Upper lobe of right lung (tissue), 1 donor: ENCODE measurements at regions not wholly inside any gene's neighbourhood (a gene's known extent, or its start where the extent isn't known, plus 50 kb on each side); places are given as distances from the start of the nearest gene placed in this dataset.

Experiments
- ATAC-seq: fragments of 200-7000 bp; cut with Tn5 transposase; one replicate; pipeline ENCODE4 v1.9.1; 2020; ENCODE audit warnings: mild to moderate bottlenecking, moderate library complexity
- DNase-seq: peaks from one replicate; pipeline ENCODE4 v3.0.0-alpha.2; 2020
- H3K27ac ChIP-seq: fragments of 200-600 bp; one replicate; pipeline ENCODE4 v1.8.0; 2022
- H3K27me3 ChIP-seq: fragments of 200-600 bp; one replicate; pipeline ENCODE4 v1.8.0; 2022; ENCODE audit warnings: mild to moderate bottlenecking
- H3K36me3 ChIP-seq: fragments of 200-600 bp; one replicate; pipeline ENCODE4 v1.8.0; 2022
- H3K4me1 ChIP-seq: fragments of 200-600 bp; one replicate; pipeline ENCODE4 v1.8.0; 2022
- H3K4me3 ChIP-seq: fragments of 200-600 bp; one replicate; pipeline ENCODE4 v1.8.0; 2022; ENCODE audit warnings: mild to moderate bottlenecking
- H3K9me3 ChIP-seq: fragments of 200-600 bp; one replicate; pipeline ENCODE4 v1.8.0; 2022
- intact Hi-C: fragments of 100-400 bp; cut with DNase I; formaldehyde crosslinking; loops from one replicate; pipeline ENCODE4 v1.11.0; 2022
- TF ChIP-seq, protein P1 (sequence below): fragments of 200-600 bp; IDR thresholded peaks from one replicate; pipeline ENCODE4 v1.8.0; 2022; ENCODE audit warnings: antibody characterized with exemption
- donor health status: DM: no; HTN: yes; CAD: no; lungs with severe emphysema.

DNA sequence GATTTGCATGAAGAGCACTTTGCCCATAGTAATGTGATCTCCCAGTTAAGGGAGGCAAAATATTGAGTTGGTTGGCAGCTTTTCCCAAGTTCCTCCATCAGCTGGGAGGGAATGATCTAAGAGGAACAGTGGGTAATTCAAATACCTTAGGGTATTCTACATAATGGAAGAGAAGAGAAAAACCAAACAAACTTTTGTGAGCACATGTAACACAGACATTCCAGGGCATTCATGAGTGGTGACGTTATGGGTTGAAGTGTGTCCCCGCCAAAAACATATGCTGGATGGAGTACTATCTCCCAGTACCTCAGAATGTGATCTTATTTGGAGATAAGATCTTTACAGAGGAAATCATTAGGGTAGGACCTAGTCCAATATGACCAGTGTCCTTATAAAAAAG lies 220.1 kb downstream of the FOXO1 start:
- H3K27ac ChIP-seq = no peak overlapping the region
- TF ChIP-seq, protein P1, sequence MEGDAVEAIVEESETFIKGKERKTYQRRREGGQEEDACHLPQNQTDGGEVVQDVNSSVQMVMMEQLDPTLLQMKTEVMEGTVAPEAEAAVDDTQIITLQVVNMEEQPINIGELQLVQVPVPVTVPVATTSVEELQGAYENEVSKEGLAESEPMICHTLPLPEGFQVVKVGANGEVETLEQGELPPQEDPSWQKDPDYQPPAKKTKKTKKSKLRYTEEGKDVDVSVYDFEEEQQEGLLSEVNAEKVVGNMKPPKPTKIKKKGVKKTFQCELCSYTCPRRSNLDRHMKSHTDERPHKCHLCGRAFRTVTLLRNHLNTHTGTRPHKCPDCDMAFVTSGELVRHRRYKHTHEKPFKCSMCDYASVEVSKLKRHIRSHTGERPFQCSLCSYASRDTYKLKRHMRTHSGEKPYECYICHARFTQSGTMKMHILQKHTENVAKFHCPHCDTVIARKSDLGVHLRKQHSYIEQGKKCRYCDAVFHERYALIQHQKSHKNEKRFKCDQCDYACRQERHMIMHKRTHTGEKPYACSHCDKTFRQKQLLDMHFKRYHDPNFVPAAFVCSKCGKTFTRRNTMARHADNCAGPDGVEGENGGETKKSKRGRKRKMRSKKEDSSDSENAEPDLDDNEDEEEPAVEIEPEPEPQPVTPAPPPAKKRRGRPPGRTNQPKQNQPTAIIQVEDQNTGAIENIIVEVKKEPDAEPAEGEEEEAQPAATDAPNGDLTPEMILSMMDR = no peak
- DNase-seq (no peak), ATAC-seq (peak; percentile 27)
- no peaks in the 10 kb centered on the region for H3K9me3 ChIP-seq
- peaks cover 5% of the 10 kb centered on the region for H3K4me1 ChIP-seq
- no peak overlapping the region for H3K4me3 ChIP-seq
- intact Hi-C loops = no loop called here
- no peaks in the 10 kb centered on the region for H3K27me3 ChIP-seq
- no peaks in the 10 kb centered on the region for H3K36me3 ChIP-seq

DNA sequence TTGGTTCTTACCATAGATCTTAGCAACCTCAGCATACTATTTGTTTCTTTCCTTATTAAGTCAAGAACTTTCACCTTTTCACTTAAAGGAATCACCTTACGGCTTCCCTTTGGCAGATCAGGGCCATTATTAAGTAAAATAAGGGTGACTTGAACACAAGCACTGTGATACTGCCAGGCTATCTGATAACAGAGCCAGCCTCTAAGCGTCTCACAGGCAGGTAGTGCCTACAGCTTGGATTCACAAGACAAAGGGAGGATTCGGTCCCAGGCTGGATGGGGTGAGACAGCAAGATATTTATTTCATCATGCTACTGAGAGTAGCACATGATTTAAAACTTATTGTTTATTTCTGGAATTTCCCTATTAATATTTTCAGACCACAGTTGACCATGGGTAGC lies 218.6 kb downstream of the FOXO1 start:
- intact Hi-C loops = no loop called here
- Histone ChIP-seq H3K27me3 (no peaks in the 10 kb centered on the region), H3K9me3 (no peaks in the 10 kb centered on the region), H3K4me3 (no peak overlapping the region), H3K36me3 (no peaks in the 10 kb centered on the region), H3K4me1 (no peaks in the 10 kb centered on the region), H3K27ac (no peak overlapping the region)
- DNase-seq = no peak
- no peak for ATAC-seq
- TF ChIP-seq, protein P1 = no peak

DNA sequence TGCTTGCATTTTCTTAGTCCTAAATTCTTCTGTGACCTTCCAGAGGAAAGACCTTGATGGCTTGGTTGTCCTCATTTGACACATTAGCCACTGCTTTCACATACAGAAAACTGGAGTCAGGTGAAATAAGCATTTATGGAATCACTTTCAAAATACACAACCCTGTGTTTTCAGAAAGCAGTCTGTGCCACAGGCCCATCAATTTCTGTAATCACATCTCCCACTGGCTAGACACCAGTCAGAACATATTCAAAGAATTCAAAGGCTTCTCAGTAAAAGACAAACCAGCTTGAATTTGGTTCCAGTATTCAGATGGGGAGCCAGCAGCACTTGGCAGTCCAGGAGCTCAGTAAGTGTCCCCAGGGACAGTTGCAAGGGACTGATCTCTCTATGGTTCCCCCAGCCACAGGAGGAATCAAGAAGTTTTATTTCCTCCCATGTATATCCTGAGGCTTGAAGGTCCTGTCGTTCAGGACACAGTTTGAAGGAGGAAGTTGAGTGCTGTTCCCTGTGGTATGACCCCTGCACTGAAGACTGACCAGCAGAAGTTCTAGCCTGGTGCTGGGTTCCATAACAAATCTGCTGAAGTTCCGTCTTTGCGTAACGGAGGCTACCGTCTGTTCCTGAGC lies 214.3 kb downstream of the FOXO1 start:
- ATAC-seq = peak; percentile 93
- Histone ChIP-seq H3K4me3 (no peak overlapping the region), H3K27ac (no peak overlapping the region), H3K27me3 (no peaks in the 10 kb centered on the region), H3K4me1 (no peaks in the 10 kb centered on the region), H3K9me3 (no peaks in the 10 kb centered on the region), H3K36me3 (no peaks in the 10 kb centered on the region)
- intact Hi-C loops = no loop called here
- no peak for DNase-seq
- TF ChIP-seq, protein P1 = no peak

DNA sequence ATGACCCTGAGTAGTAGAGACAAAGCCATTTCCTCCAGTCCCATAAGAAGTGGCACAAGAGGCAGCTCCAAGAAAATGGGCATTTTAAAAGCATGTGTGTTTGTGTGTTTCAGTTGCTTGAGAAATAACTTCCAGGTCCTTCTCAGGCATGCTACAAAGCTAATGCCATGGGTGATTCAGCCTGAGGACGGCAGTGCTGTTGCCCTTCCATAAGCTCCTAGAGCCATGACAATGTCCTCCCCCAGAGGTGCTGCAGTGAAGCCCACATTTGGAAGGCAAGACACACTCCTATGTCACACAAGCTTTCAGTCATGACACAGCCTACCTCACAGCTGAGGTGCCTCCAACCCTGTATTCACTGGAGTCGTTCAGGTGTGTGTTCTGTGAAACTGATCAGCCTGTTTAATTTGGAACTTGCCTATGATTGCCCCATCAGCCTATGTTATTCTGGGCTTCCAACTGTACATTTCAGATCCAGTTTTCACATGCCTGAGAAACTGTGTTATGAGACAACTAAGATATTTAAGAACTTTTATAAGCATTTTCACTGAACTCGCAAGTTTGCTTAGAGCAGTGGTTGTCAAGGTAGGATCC lies 213.6 kb downstream of the FOXO1 start:
- Histone ChIP-seq H3K27ac (no peak overlapping the region), H3K4me1 (no peaks in the 10 kb centered on the region), H3K36me3 (no peaks in the 10 kb centered on the region), H3K27me3 (no peaks in the 10 kb centered on the region), H3K4me3 (no peak overlapping the region), H3K9me3 (no peaks in the 10 kb centered on the region)
- intact Hi-C loops = no loop called here
- DNase-seq (no peak), ATAC-seq (no peak)
- TF ChIP-seq, protein P1 = no peak

DNA sequence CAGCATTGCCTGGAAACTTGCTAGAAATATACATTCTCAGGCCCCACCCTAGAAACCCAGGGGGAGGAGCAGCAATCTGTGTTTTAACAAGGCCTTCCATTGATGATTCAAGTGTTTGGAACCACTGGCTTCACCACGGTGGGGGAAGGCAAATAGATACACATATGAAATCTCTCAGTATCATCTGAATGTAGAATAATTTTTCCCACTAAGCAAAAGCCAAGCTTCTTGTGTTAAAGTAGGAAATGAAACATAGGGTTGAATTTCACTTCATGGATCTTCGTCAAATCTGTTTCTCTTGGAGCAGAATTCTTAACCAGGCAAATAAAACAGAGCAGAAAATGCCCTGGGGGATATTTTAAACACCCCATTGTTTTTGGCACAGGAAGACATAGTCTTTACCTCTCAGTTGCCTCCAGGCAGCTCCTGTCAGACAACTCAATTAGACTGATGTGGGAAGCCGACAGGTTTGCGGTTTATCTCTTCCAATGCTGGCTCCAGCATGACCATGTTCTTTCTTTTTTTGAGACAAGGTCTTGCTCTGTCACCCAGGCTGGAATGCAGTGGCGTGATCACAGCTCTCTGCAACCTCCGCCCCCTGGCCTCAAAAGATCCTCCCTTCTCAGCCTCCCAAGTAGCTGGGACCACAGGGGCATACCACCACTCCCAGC lies 213.0 kb downstream of the FOXO1 start:
- Histone ChIP-seq H3K4me3 (no peak overlapping the region), H3K27ac (no peak overlapping the region), H3K27me3 (no peaks in the 10 kb centered on the region), H3K9me3 (no peaks in the 10 kb centered on the region), H3K36me3 (no peaks in the 10 kb centered on the region), H3K4me1 (no peaks in the 10 kb centered on the region)
- intact Hi-C loops = no loop called here
- ATAC-seq = no peak
- TF ChIP-seq, protein P1 = no peak
- no peak for DNase-seq
